Epithelial cell of proximal tubule (primary cell): ENCODE measurements at regions not wholly inside any gene's neighbourhood (a gene's known extent, or its start where the extent isn't known, plus 50 kb on each side); places are given as distances from the start of the nearest gene placed in this dataset.

Experiments used
- DNase-seq: peaks from one replicate; pipeline ENCODE4 v3.0.0-alpha.2; 2011; ENCODE audit warnings: low read depth
- H3K4me3 ChIP-seq: 2 replicates; pipeline ENCODE4 v1.5.1; 2011; ENCODE audit warnings: low read depth, mild to moderate bottlenecking, low read length
- TF ChIP-seq, protein P1 (sequence below): conservative IDR thresholded peaks from 2 replicates; pipeline ENCODE4 v1.5.1; 2012; ENCODE audit warnings: low read depth, mild to moderate bottlenecking, low read length

DNA sequence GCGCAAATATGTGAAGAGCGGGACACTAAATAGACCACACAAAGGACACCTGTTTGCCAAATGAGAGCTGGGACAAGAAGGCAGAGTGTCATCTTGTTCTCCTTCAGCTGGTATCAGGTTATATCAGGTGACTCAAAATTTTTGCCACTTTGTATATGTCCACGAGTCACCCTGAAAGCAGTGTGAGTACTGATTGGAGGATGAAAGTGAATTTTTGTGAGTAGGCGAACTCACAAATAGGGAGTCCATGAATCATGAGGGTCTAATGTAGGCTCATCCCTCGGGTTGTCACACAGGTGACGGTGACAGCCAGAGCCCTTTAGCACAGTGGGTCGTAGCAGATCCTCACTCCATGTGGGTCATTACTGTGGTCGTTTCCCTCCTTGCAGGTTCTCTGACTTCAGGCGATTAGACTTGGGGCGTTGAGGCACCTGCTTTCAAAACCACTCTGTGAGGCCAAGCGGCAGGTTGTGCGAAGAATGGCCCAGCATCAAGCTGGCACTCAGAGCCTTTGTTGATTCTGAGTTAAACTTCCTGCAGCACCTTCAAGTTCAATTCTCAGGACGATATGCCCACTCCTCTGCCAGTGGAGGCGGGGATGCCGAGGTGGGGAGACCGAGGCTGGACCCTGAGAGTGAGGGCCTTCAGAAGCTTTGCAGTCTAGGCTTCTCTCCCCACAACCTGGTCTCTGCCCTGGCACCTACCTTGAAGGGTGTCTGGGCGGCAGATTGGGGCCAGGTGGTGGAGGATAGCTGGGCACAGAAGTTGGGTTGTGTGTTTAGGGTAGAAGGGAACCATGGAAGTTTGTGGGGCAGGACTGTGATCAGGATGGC lies 173.8 kb downstream of the SMAD6 start:
- H3K4me3 ChIP-seq: no peak overlapping the region
- no peak for DNase-seq
- TF ChIP-seq, protein P1, sequence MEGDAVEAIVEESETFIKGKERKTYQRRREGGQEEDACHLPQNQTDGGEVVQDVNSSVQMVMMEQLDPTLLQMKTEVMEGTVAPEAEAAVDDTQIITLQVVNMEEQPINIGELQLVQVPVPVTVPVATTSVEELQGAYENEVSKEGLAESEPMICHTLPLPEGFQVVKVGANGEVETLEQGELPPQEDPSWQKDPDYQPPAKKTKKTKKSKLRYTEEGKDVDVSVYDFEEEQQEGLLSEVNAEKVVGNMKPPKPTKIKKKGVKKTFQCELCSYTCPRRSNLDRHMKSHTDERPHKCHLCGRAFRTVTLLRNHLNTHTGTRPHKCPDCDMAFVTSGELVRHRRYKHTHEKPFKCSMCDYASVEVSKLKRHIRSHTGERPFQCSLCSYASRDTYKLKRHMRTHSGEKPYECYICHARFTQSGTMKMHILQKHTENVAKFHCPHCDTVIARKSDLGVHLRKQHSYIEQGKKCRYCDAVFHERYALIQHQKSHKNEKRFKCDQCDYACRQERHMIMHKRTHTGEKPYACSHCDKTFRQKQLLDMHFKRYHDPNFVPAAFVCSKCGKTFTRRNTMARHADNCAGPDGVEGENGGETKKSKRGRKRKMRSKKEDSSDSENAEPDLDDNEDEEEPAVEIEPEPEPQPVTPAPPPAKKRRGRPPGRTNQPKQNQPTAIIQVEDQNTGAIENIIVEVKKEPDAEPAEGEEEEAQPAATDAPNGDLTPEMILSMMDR: no peak

GRCh38 chr15:66876421-66876730 lies 174.3 kb downstream of the SMAD6 start:
- no peak overlapping the region for H3K4me3 ChIP-seq
- TF ChIP-seq, protein P1: no peak
- DNase-seq: no peak

DNA sequence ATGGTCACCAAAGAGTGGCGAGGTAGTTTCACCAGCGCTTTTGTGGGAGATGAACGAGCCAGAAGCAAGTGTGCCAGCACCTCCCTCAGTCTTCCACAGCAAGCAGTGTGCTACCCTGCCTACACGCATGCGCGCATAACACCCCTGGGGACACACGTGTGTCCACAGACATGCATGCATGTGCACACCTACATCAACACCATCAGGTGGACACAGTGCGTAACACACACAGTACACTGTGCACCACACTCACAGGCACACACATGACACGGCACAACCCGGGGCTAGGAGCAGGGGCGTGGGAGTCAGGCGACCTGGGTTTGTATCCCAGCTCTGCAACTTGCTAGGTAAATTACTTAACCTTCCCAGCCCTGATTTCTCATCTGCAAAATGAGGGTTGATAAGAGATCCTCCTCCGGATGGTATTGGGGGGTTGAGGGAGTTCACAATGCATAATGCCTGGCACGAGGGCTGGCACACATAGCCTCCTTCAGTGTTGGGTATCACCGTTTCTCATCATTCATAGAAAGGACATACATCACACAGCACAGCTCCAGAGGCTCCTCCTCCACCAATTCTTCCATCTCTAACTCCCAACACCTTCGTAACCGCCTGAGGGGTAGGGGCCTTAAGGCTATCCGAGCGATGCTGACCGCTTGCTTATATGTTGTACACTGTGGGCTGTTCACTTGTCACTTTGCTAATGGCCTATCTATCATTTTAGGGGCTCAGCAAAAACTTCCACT lies 174.9 kb downstream of the SMAD6 start:
- H3K4me3 ChIP-seq: no peak overlapping the region
- TF ChIP-seq, protein P1: no peak
- no peak for DNase-seq

DNA sequence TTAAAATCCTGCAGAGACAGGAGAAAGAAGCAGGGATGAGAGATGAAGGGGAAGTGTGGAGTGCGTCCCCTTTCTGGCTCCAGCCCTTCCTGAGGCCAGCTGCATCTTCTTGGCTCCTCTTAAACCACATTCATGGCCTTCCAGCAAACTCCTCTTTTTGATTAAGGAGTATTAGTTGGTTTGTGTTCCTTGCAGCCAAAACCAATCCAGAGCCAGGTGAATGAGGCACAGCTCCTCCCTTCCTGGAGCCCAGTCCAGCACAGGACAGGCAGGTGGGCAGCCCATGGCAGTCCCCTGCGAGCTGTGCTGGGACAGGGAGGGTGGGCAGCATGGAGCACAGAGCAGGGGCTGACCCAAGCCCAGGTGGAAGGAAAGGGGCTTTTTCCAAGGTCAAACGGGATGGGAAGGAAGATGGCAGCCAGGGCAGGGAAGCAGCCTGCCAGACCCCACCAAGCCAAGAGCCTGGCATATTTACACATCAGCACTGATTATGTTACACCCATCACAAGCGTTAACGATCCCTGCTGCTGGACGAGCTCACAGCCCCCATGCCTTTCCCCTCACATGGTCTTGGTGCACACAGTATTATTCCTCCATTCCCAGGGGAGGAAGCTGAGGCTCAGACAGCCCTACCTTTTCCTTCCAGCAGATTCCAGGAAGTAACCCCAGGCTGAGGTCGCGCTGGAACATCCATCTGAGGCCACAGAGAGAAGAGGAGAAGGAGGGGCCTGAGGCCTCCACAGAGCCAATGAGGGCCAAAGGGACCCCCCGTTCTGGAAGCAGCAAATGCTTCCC lies 175.6 kb downstream of the SMAD6 start:
- DNase-seq: no peak
- H3K4me3 ChIP-seq: no peak overlapping the region
- TF ChIP-seq, protein P1: no peak

DNA sequence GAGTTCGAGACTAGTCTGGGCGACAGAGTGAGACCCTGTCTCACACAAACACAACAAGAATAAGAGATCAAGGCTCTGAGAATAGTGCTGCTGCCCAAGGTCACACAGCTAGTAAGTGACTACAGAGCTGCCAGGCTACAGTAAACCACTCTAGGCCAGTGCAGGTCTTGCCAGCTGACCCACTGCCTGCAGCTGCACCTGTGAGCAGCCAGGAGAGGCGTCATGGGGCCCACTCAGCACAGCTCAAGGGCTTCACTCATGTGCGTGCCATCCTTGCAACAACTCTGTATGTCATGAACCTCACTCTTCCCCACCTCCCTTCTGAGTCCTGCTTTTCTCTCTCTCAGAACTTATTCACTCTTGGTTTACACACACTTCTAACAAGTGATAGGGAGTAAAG lies 176.7 kb downstream of the SMAD6 start:
- TF ChIP-seq, protein P1: no peak
- H3K4me3 ChIP-seq: no peak overlapping the region
- DNase-seq: no peak

GRCh38 chr15:66879531-66880368 lies 177.7 kb downstream of the SMAD6 start:
- H3K4me3 ChIP-seq: no peak overlapping the region
- DNase-seq: no peak
- TF ChIP-seq, protein P1: no peak
